Muscle of back (tissue), 3 donors: ENCODE measurements at regions not wholly inside any gene's neighbourhood (a gene's known extent, or its start where the extent isn't known, plus 50 kb on each side); places are given as distances from the start of the nearest gene placed in this dataset.

ENCODE experiments used
- DNase-seq, 3 donors: peaks; one replicate each; pipeline versions ENCODE4 v3.0.0 to v3.0.0-alpha.2; 2013

GRCh38 chr10:89153971-89154370, 53.1 kb downstream of the CH25H start:
- DNase-seq = no peak

- DNase-seq = no peak
These were observed 54.0 kb downstream of the CH25H start for GRCh38 chr10:89153116-89153515.

- peak in 1 of 3 donors; percentile 63 for DNase-seq
These were observed 55.3 kb downstream of the CH25H start for GRCh38 chr10:89151857-89152256.

- no peak for DNase-seq
These were observed 59.1 kb downstream of the CH25H start for GRCh38 chr10:89148061-89148460.

GRCh38 chr10:89147256-89147655, 59.9 kb downstream of the CH25H start:
- peak in 1 of 3 donors; percentile 89 for DNase-seq

- DNase-seq = no peak
These were observed 62.3 kb downstream of the CH25H start for GRCh38 chr10:89144836-89145235.

GRCh38 chr10:89142590-89142989, 64.5 kb downstream of the CH25H start:
- no peak for DNase-seq

GRCh38 chr10:89138755-89139490, 68.2 kb downstream of the CH25H start:
- no peak for DNase-seq

GRCh38 chr10:89134963-89135362, 72.2 kb downstream of the CH25H start:
- DNase-seq = no peak

GRCh38 chr10:89129911-89130310, 77.2 kb downstream of the CH25H start:
- DNase-seq = no peak

GRCh38 chr10:89122433-89123051, 84.6 kb downstream of the CH25H start:
- DNase-seq = peak in 1 of 3 donors; percentile 29

- DNase-seq = no peak
These were observed 85.4 kb downstream of the CH25H start for GRCh38 chr10:89121764-89122020.

GRCh38 chr10:89120931-89121763, 86.0 kb downstream of the CH25H start:
- DNase-seq = no peak

- no peak for DNase-seq
These were observed 87.5 kb downstream of the CH25H start for GRCh38 chr10:89119651-89120050.

GRCh38 chr10:89118091-89118490, 89.0 kb downstream of the CH25H start:
- peak in 1 of 3 donors; percentile 70 for DNase-seq

GRCh38 chr10:89115876-89116627, 91.1 kb downstream of the CH25H start:
- peak in 2 of 3 donors; percentile 15 to 86 for DNase-seq

- DNase-seq = peak in 1 of 3 donors; percentile 59
These were observed 92.1 kb downstream of the CH25H start for GRCh38 chr10:89114846-89115625.

- no peak for DNase-seq
These were observed 104.4 kb downstream of the CH25H start for GRCh38 chr10:89102735-89103134.

GRCh38 chr10:89101943-89102342, 105.2 kb downstream of the CH25H start:
- no peak for DNase-seq

- no peak for DNase-seq
These were observed 106.4 kb downstream of the CH25H start for GRCh38 chr10:89100680-89101079.

GRCh38 chr10:89097226-89097625, 106.6 kb downstream of the FAS start:
- DNase-seq = no peak
